Kidney epithelial cell (primary cell): ENCODE measurements at regions not wholly inside any gene's neighbourhood (a gene's known extent, or its start where the extent isn't known, plus 50 kb on each side); places are given as distances from the start of the nearest gene placed in this dataset.

ENCODE experiments used
- DNase-seq: peaks from one replicate; pipeline ENCODE4 v3.0.0-alpha.2; 2010; ENCODE audit warnings: low read depth
- H3K27me3 ChIP-seq: 2 replicates; pipeline ENCODE4 v1.6.0; 2011; ENCODE audit warnings: low read length; ENCODE audit not compliant: control insufficient read depth, insufficient read depth
- H3K36me3 ChIP-seq: 2 replicates; pipeline ENCODE4 v1.5.1; 2011; ENCODE audit warnings: low read length; ENCODE audit not compliant: control insufficient read depth, insufficient read depth
- H3K4me3 ChIP-seq: 2 replicates; pipeline ENCODE4 v1.5.1; 2011; ENCODE audit warnings: low read depth, mild to moderate bottlenecking, control low read depth, low read length
- CTCF ChIP-seq: IDR thresholded peaks from 2 replicates; pipeline ENCODE4 v1.5.1; 2011; ENCODE audit warnings: mild to moderate bottlenecking, moderate library complexity, low read length, control low read depth, inconsistent platforms; ENCODE audit not compliant: insufficient read depth, poor library complexity, severe bottlenecking

- no peaks in the 10 kb centered on the region for H3K36me3 ChIP-seq
- TF ChIP-seq CTCF: no peak
- no peaks in the 10 kb centered on the region for H3K27me3 ChIP-seq
- no peak overlapping the region for H3K4me3 ChIP-seq
- no peak for DNase-seq
Observed at GRCh38 chr4:180571516-180572055, 1671.6 kb upstream of the TENM3 start.

- no peak for TF ChIP-seq CTCF
- H3K27me3 ChIP-seq: no peaks in the 10 kb centered on the region
Observed at GRCh38 chr4:180578175-180578574, 1665.0 kb upstream of the TENM3 start.

GRCh38 chr4:180581061-180581460 lies 1662.1 kb upstream of the TENM3 start:
- H3K36me3 ChIP-seq: no peaks in the 10 kb centered on the region
- no peak for TF ChIP-seq CTCF
- DNase-seq: no peak
- no peaks in the 10 kb centered on the region for H3K27me3 ChIP-seq
- H3K4me3 ChIP-seq: no peak overlapping the region

More at GRCh38 chr4:180578175-180578574, 1665.0 kb upstream of the TENM3 start:
- no peak overlapping the region for H3K4me3 ChIP-seq
- no peak for DNase-seq
- no peaks in the 10 kb centered on the region for H3K36me3 ChIP-seq

- no peak overlapping the region for H3K4me3 ChIP-seq
- DNase-seq: no peak
- H3K27me3 ChIP-seq: no peaks in the 10 kb centered on the region
- no peaks in the 10 kb centered on the region for H3K36me3 ChIP-seq
- TF ChIP-seq CTCF: no peak
Observed at GRCh38 chr4:180587379-180587778, 1655.8 kb upstream of the TENM3 start.

GRCh38 chr4:180589575-180589974 lies 1653.6 kb upstream of the TENM3 start:
- H3K27me3 ChIP-seq: no peaks in the 10 kb centered on the region
- H3K36me3 ChIP-seq: no peaks in the 10 kb centered on the region
- no peak for TF ChIP-seq CTCF
- no peak overlapping the region for H3K4me3 ChIP-seq
- DNase-seq: no peak

GRCh38 chr4:180596888-180597483 lies 1646.2 kb upstream of the TENM3 start:
- H3K36me3 ChIP-seq: no peaks in the 10 kb centered on the region
- DNase-seq: no peak
- TF ChIP-seq CTCF: no peak
- H3K4me3 ChIP-seq: no peak overlapping the region
- no peaks in the 10 kb centered on the region for H3K27me3 ChIP-seq
